HCT116 (cell line): ENCODE measurements at regions not wholly inside any gene's neighbourhood (a gene's known extent, or its start where the extent isn't known, plus 50 kb on each side); places are given as distances from the start of the nearest gene placed in this dataset.

Experiments
- CTCF ChIP-seq, 3 experiments: fragments of 200-600 bp in 1 of 3; sonication (generic) in 1 of 3; IDR thresholded peaks in 2 of 3; conservative IDR thresholded peaks in 1 of 3; 2 replicates each; pipeline ENCODE4 v1.5.1; 2012 to 2017; ENCODE audit warnings: low read depth in 2 of 3, low read length in 2 of 3, antibody characterized with exemption in 1 of 3, borderline replicate concordance in 1 of 3, control low read depth in 1 of 3, mild to moderate bottlenecking in 1 of 3, mixed read lengths in 1 of 3, mixed run types in 1 of 3, moderate library complexity in 1 of 3; ENCODE audit not compliant: insufficient read depth in 1 of 3
- EGR1 ChIP-seq: IDR thresholded peaks from 2 replicates; pipeline ENCODE4 v1.6.1; 2012; ENCODE audit warnings: low read depth

- no peak for TF ChIP-seq CTCF (IDR thresholded peaks at IDR 0.05 in 2 of 3, conservative IDR thresholded peaks at IDR 0.05 in 1 of 3; ENCODE audit: borderline replicate concordance in 1 of 3, insufficient read depth in 1 of 3, low read depth in 2 of 3, low read length in 2 of 3)
- no peak for TF ChIP-seq EGR1
Observed at GRCh38 chr5:175124251-175124813, 319.6 kb downstream of the DRD1 start.
